Fibroblast of peridontal ligament (primary cell): ENCODE measurements at regions not wholly inside any gene's neighbourhood (a gene's known extent, or its start where the extent isn't known, plus 50 kb on each side); places are given as distances from the start of the nearest gene placed in this dataset.

Experiments used
- DNase-seq: peaks from one replicate; pipeline ENCODE4 v3.0.0-alpha.2; 2010; ENCODE audit errors: extremely low read depth

DNA sequence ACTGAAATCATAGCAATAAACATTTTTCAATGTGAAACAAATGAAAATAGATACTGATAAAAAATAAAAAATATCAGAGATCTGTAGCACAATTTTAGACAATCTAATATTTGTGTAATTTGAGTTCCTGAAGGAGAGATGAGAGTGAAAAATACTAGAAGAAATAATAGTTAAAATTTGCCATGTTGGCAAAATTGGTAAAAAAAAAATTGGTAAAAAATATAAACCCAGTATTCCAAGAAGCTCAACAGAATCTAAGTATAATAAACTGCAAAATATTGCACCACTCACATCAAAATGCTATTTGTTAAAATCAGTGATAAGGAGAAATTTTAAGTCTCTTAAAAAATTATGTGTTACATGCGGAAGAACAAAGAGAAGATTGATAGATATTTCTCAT is 1680.7 kb downstream of the PCDH7 start:
- no peak for DNase-seq

GRCh38 chr4:32417113-32417704 is 1697.0 kb downstream of the PCDH7 start:
- DNase-seq, result no peak

- no peak for DNase-seq
Measured at GRCh38 chr4:32423267-32423666, 1703.1 kb downstream of the PCDH7 start.

DNA sequence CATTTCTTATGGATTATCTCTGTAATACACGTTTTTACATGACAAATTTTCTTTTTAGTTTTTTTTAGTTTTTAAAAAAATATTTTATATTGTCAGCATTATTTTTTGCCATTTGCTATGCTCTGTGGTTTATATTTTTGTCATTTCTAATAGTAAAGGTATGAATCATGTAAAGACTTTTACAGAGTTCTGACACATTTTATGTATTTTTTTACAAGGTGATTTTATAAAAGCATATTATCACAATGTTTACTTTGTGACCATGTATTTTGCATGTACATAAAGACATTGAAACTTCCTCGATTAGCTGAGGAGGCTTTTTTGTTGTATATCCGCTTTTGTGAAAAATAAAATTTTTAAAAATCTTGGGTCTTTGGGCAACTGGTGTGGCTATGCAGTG is 1705.1 kb downstream of the PCDH7 start:
- DNase-seq, result no peak

GRCh38 chr4:32427566-32427965 is 1707.4 kb downstream of the PCDH7 start:
- DNase-seq, result no peak

- DNase-seq, result no peak
Measured at GRCh38 chr4:32429151-32429550, 1709.0 kb downstream of the PCDH7 start.

GRCh38 chr4:32435308-32435707 is 1715.1 kb downstream of the PCDH7 start:
- DNase-seq, result no peak

GRCh38 chr4:32436816-32437215 is 1716.6 kb downstream of the PCDH7 start:
- no peak for DNase-seq

- no peak for DNase-seq
Measured at GRCh38 chr4:32440391-32440790, 1720.2 kb downstream of the PCDH7 start.

DNA sequence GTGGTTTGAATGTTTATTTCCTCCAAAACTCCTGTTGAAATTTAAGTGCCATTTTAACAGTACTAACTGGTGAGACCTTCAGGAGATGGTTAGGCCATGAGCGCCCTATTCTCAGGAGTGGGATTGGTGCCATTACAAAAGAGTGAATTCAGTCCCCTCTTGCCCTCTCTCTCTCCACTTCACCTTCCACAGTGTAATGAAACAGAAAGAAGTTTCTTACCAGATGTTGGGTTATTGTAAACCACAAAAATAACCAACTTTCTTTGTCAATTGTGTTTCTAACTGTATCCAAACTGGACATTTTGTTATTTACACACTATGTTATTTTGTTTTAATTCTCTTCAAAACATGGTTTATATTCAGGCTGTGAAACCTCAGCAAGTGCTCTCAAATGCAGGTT is 1734.3 kb downstream of the PCDH7 start:
- no peak for DNase-seq

- DNase-seq, result no peak
Measured at GRCh38 chr4:32455231-32455630, 1735.1 kb downstream of the PCDH7 start.

- DNase-seq, result no peak
Measured at GRCh38 chr4:32460972-32461371, 1740.8 kb downstream of the PCDH7 start.

DNA sequence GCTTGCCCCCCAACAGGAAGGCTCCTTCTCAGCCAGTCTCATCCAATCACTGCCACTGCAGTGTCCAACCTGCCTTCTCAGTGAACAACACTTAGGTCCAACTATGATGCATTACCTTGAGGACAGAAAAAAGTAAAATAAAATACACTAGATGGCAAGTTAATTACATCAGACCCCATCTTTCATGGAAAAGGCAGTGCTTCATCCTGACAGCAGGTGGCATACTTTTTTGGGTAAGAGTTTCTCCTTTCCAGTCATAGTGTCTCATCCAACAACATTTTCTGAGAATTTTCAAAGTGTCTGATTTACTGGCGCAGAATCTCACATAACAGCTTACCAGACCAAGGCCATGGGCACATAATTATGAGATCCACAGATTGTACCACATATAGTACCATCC is 1742.8 kb downstream of the PCDH7 start:
- no peak for DNase-seq

DNA sequence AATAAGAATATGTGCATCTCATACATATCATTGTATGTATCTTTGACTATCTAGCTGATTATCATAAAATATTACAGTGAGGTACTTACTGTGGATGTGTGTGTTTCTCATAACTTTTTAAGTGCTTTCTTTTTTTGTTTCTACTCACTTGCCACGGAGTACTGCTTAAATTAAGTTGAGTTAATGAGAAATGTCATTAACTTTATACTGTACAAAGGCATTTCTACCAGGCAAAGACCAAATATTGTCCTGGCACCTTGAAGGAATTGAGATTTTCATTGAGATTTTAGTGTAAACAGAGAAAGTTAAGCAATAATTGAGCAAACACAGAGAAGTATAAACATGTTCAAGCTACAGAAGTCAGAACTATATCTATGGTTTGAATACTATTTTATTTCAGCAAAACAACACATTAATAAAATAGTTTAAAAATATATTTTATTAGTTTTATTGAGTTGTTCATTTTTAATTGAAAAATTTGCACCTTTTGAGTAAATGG is 1750.0 kb downstream of the PCDH7 start:
- no peak for DNase-seq

- no peak for DNase-seq
Measured at GRCh38 chr4:32472918-32473317, 1752.7 kb downstream of the PCDH7 start.

DNA sequence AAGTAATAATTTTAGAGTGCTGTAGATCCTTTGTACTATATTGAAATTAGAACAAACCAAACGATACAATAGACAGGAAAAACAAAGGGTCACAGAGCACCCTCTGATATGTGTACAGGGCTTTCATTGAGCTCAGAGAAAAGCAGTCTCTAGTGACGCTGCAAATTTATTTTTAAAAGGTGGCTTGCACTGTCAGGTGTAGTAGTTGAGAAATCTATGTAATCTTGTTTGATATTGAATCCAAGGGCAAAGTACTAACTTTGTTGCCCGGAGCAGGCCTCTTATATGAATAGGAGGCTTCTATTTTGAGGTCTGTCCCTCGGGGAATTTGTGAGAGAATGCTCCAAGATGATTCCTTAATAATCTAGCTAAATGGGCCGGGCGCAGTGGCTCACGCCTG is 1755.5 kb downstream of the PCDH7 start:
- DNase-seq, result no peak

- no peak for DNase-seq
Measured at GRCh38 chr4:32477518-32477917, 1757.3 kb downstream of the PCDH7 start.

- DNase-seq, result no peak
Measured at GRCh38 chr4:32485956-32486355, 1765.8 kb downstream of the PCDH7 start.

GRCh38 chr4:32488690-32489089 is 1768.5 kb downstream of the PCDH7 start:
- no peak for DNase-seq

GRCh38 chr4:32499171-32499570 is 1779.0 kb downstream of the PCDH7 start:
- DNase-seq, result no peak

DNA sequence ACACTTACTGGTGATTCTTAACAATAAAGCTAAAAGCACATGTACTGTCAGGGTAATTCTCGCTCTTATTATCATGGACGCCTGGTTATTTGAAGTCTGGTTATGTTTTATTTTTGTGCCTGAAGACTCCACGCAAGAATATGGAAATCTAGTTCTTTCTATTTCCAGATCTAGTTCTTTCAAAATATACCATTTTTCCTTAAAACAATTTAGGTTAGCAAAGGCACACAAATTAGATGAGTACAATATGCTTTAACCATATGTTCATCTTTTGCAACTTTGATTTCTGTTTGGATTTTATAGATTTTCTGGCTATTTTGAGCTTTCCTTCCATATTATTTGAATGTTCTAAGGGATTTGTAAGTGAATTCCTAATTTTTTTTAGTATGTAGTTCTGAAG is 1783.1 kb downstream of the PCDH7 start:
- no peak for DNase-seq

GRCh38 chr4:32506067-32506466 is 1785.9 kb downstream of the PCDH7 start:
- no peak for DNase-seq

DNA sequence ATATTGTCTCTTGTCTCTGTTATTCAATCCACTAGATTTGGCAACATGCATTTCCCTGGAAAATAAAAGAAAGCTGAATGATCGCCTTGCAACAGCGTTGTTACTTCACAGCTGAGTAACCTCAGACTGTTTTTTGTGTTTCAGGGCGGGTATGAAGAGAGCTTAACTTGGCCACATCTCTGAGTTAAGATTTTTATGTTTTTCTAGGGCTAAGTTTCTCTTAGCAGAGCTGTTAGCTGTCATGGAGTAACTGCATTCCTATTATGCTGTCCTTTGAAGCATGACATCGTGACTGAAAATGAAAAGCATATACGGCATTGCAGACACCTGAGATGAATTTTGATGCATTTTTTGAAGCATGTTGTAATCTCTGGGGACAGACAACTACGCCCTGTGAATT is 1798.9 kb downstream of the PCDH7 start:
- DNase-seq, result no peak

DNA sequence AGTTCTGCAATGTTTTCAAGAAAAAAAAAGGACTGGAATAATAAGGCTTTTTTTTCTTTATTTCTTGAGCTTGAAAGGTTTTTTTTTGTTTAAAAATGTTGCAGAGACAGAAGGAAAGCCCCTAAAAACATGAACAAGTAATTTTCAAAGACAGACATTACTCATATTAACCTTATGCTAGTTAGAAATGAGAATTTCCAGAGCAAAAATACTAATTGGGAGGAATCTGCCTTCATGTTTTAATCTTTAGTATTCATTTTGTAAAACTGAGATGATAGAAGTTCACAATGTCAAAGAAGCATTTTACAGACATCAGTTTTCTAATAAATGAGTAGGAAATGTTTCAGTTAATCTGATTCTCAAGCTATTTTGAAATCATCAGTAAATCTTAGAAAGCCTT is 1805.3 kb downstream of the PCDH7 start:
- no peak for DNase-seq
